K562 (cell line): ENCODE measurements at regions not wholly inside any gene's neighbourhood (a gene's known extent, or its start where the extent isn't known, plus 50 kb on each side); places are given as distances from the start of the nearest gene placed in this dataset.

ENCODE experiments used
- ATAC-seq: fragments of 200-7000 bp; cut with Tn5 transposase; 3 replicates; pipeline ENCODE4 v1.9.1; 2020; ENCODE audit warnings: moderate library complexity
- BruUV-seq: library from RNA; stranded (reverse); fragments of 400-500 nt; replicated peaks from 2 replicates; lab custom pipeline; 2021; lab: Mats Ljungman, UMichigan
- CTCF ChIA-PET: fragments of 300-600 bp; formaldehyde crosslinking; extraction: SDS; loops from one replicate; lab custom pipeline; 2021; ENCODE audit warnings: low intra/inter-chr PET ratio; lab: Yijun Ruan, JAX
- POLR2A ChIA-PET: fragments of 300-600, 350-650 bp; sonication (Branson Sonifier 250); formaldehyde crosslinking; extraction: SDS; loops from one replicate; lab custom pipeline; 2021; ENCODE audit warnings: antibody characterized with exemption, inconsistent platforms; lab: Yijun Ruan, JAX
- DNase-seq, 4 experiments: peaks; one replicate each; pipeline versions ENCODE4 v3.0.0 to v3.0.0-alpha.2; 2011 to 2018; ENCODE audit warnings: low spot score in 3 of 4, mixed read lengths in 3 of 4; ENCODE audit errors: extremely low read depth in 1 of 4
- FAIRE-seq: peaks from 2 replicates; lab custom pipeline; 2011; peaks lifted over from hg19 to GRCh38; lab: Jason Lieb, UNC
- H2AFZ ChIP-seq: 2 replicates; pipeline ENCODE4 v1.6.0; 2011; ENCODE audit warnings: low read depth, low read length, control low read depth, inconsistent platforms
- H3K27ac ChIP-seq: fragments of 200-600 bp; 3 replicates; pipeline ENCODE4 v1.8.0; 2011; ENCODE audit warnings: low read depth, mild to moderate bottlenecking, control low read depth, inconsistent platforms, low read length, moderate library complexity, mixed read lengths; ENCODE audit errors: extremely low read depth
- H3K27me3 ChIP-seq, 2 experiments: fragments of 300-600 bp in 1 of 2; 2 replicates in 1 of 2; 3 replicates in 1 of 2; pipeline versions ENCODE4 v1.6.0 to v1.8.0; 2011; ENCODE audit warnings: inconsistent platforms in 2 of 2, low read length in 2 of 2, mild to moderate bottlenecking in 1 of 2, mixed read lengths in 1 of 2, moderate library complexity in 1 of 2; ENCODE audit not compliant: control insufficient read depth in 2 of 2, insufficient read depth in 2 of 2
- H3K36me3 ChIP-seq: fragments of 300-600 bp; 3 replicates; pipeline ENCODE4 v1.8.0; 2011; ENCODE audit warnings: mild to moderate bottlenecking, low read length, inconsistent platforms; ENCODE audit not compliant: control insufficient read depth, insufficient read depth
- H3K4me1 ChIP-seq, 2 experiments: fragments of 200-600 bp in 1 of 2; replicated peaks in 1 of 2; 2 replicates in 1 of 2; 3 replicates in 1 of 2; pipeline versions ENCODE4 v1.5.1 to v1.8.0; 2011; ENCODE audit warnings: inconsistent platforms in 2 of 2, low read length in 2 of 2, mild to moderate bottlenecking in 1 of 2, mixed read lengths in 1 of 2, moderate library complexity in 1 of 2; ENCODE audit not compliant: control insufficient read depth in 2 of 2, insufficient read depth in 2 of 2
- H3K4me2 ChIP-seq: 2 replicates; pipeline ENCODE4 v1.6.1; 2011; ENCODE audit warnings: low read length, control low read depth, inconsistent platforms, mixed read lengths; ENCODE audit not compliant: insufficient read depth
- H3K4me3 ChIP-seq: fragments of 200-600 bp; sonication (generic), shearing (Covaris generic); 2 replicates; pipeline ENCODE4 v1.5.1; 2016; ENCODE audit warnings: control low read depth, inconsistent platforms
- H3K79me2 ChIP-seq: fragments of 200-600 bp; 3 replicates; pipeline ENCODE4 v1.8.0; 2011; ENCODE audit warnings: low read length, inconsistent platforms; ENCODE audit not compliant: control insufficient read depth, insufficient read depth
- H3K9ac ChIP-seq, 2 experiments: 2 replicates each; pipeline versions ENCODE4 v1.6.0 to v1.6.1; 2011; ENCODE audit warnings: low read depth in 2 of 2, low read length in 2 of 2, control low read depth in 1 of 2, inconsistent platforms in 1 of 2, mild to moderate bottlenecking in 1 of 2, mixed read lengths in 1 of 2; ENCODE audit not compliant: insufficient read depth in 1 of 2
- H3K9me1 ChIP-seq: one replicate; pipeline ENCODE4 v1.6.0; 2011; ENCODE audit warnings: inconsistent platforms, mild to moderate bottlenecking, low read length, moderate library complexity; ENCODE audit not compliant: control insufficient read depth, insufficient read depth
- H3K9me3 ChIP-seq: replicated peaks from 2 replicates; pipeline ENCODE4 v1.5.1; 2011; ENCODE audit warnings: low read depth, low read length, inconsistent platforms; ENCODE audit not compliant: control insufficient read depth, insufficient read depth
- H4K20me1 ChIP-seq: replicated peaks from 2 replicates; pipeline ENCODE4 v1.6.1; 2011; ENCODE audit warnings: low read length, inconsistent platforms, mixed read lengths; ENCODE audit not compliant: control insufficient read depth, insufficient read depth
- BCOR ChIP-seq: fragments of 450-650 bp; IDR thresholded peaks from 2 replicates; pipeline ENCODE4 v1.6.1; 2016
- E2F6 ChIP-seq, 2 experiments: IDR thresholded peaks; 2 replicates each; pipeline ENCODE4 v1.6.1; 2011; ENCODE audit warnings: borderline replicate concordance in 1 of 2, control low read depth in 1 of 2, low read depth in 1 of 2, low read length in 1 of 2, mild to moderate bottlenecking in 1 of 2, mixed read lengths in 1 of 2, moderate library complexity in 1 of 2; ENCODE audit not compliant: insufficient read depth in 1 of 2, insufficient read length in 1 of 2, poor library complexity in 1 of 2, severe bottlenecking in 1 of 2; ENCODE audit errors: extremely low read depth in 1 of 2
- HMBOX1 ChIP-seq: sonication (generic); IDR thresholded peaks from 2 replicates; pipeline ENCODE4 v1.6.1; 2016
- MNT ChIP-seq, 2 experiments: fragments of 450-650 bp; conservative IDR thresholded peaks; 2 replicates each; pipeline ENCODE4 v1.6.1; 2017; ENCODE audit warnings: mild to moderate bottlenecking in 2 of 2, moderate library complexity in 2 of 2
- NRF1 ChIP-seq, 2 experiments: fragments of 450-650 bp; IDR thresholded peaks in 1 of 2; conservative IDR thresholded peaks in 1 of 2; 2 replicates each; pipeline ENCODE4 v1.6.1; 2014; ENCODE audit warnings: mild to moderate bottlenecking in 2 of 2
- RUNX1 ChIP-seq: sonication (generic); IDR thresholded peaks from 2 replicates; pipeline ENCODE4 v1.6.1; 2016; ENCODE audit warnings: antibody characterized with exemption, low read depth
- SRSF9 ChIP-seq: fragments of 200-400 bp; formaldehyde crosslinking; IDR thresholded peaks from 2 replicates; pipeline ENCODE4 v1.6.1; 2017; ENCODE audit warnings: low read depth, low read length, borderline replicate concordance
- ZKSCAN8 ChIP-seq: fragments of 200-800 bp; sonication (Bioruptor generic); IDR thresholded peaks from 2 replicates; pipeline ENCODE4 v1.6.1; 2016; ENCODE audit warnings: missing genetic modification characterization, missing compliant biosample characterization
- ZNF134 ChIP-seq: fragments of 250-450 bp; sonication (Bioruptor Pico); conservative IDR thresholded peaks from 2 replicates; pipeline ENCODE4 v1.4.0; 2020
- ZNF197 ChIP-seq: fragments of 200-800 bp; sonication (Bioruptor generic); IDR thresholded peaks from 2 replicates; pipeline ENCODE4 v1.6.1; 2016; ENCODE audit warnings: low read depth, missing genetic modification characterization, missing compliant biosample characterization
- ZNF77 ChIP-seq: fragments of 250-450 bp; sonication (Bioruptor Pico); IDR thresholded peaks from 2 replicates; pipeline ENCODE4 v1.5.0; 2020
- ZNF780A ChIP-seq: fragments of 250-450 bp; sonication (Bioruptor Pico); IDR thresholded peaks from 2 replicates; pipeline ENCODE4 v1.5.0; 2021; ENCODE audit warnings: mild to moderate bottlenecking
- WGBS: fragments of 100-300 bp; shearing (Covaris generic); methylation state at CpG from one replicate; pipeline ENCODE4 v1.1.6; 2016; ENCODE audit warnings: low coverage, mixed read lengths; ENCODE audit not compliant: insufficient coverage; ENCODE audit errors: missing lambda C conversion rate; 5-methylcytosine and 5-hydroxymethylcytosine counted together
- in situ Hi-C: fragments of 300-500 bp; cut with MboI; formaldehyde crosslinking; loops from 4 replicates; pipeline ENCODE4 v1.15.0; 2018; ENCODE audit warnings: inconsistent platforms, mixed read lengths
- intact Hi-C: fragments of 100-400 bp; cut with micrococcal nuclease; formaldehyde crosslinking; loops from 2 replicates; pipeline ENCODE4 v1.14.2; 2022
- TF ChIP-seq, protein P1 (sequence below): fragments of 250-450 bp; sonication (Bioruptor Pico); IDR thresholded peaks from 2 replicates; pipeline ENCODE4 v1.8.0; 2021; ENCODE audit warnings: borderline replicate concordance, mild to moderate bottlenecking, moderate library complexity; ENCODE audit not compliant: poor library complexity, severe bottlenecking
- TF ChIP-seq, protein P2 (sequence below): fragments of 450-650 bp; IDR thresholded peaks from 2 replicates; pipeline ENCODE4 v1.7.1; 2018; ENCODE audit warnings: mild to moderate bottlenecking, low read depth; ENCODE audit not compliant: partially characterized antibody

GRCh38 chr18:40094441-40094840, 1860.6 kb upstream of the PIK3C3 start (continued):
- TF ChIP-seq ZKSCAN8, result no peak

DNA sequence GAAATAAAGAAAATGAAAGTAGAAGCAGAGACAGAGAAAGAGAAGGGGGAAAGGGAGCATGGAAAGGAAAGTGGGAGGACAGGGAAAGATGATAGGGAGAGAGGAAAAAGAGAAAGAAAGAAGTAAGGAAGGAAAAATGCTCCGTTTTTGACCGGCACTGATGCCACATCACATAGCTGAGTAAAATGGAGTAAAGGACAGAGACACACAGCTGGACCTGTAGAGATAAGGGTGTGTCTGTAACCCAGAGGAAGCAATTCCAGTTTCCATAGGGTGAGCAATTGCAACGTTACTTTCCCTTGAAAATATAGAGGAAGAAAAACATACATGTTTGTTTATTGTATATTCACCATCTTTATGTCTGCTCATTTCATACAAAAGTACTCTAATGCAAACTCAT, 1866.9 kb upstream of the PIK3C3 start:
- Histone ChIP-seq H3K27me3 (no peaks in the 10 kb centered on the region), H3K4me3 (no peak overlapping the region), H3K9me1 (no peaks in the 10 kb centered on the region), H2AFZ (no peak overlapping the region), H3K4me1 (no peaks in the 10 kb centered on the region), H3K4me2 (no peak overlapping the region), H4K20me1 (no peaks in the 10 kb centered on the region), H3K36me3 (no peaks in the 10 kb centered on the region), H3K9me3 (no peaks in the 10 kb centered on the region), H3K9ac (no peak overlapping the region), H3K27ac (no peak overlapping the region), H3K79me2 (no peaks in the 10 kb centered on the region)
- POLR2A ChIA-PET, result no interaction called here
- no peak for FAIRE-seq
- TF ChIP-seq E2F6 (IDR thresholded peaks at IDR 0.05; ENCODE audit: borderline replicate concordance in 1 of 2, extremely low read depth in 1 of 2, insufficient read depth in 1 of 2, insufficient read length in 1 of 2, low read depth in 1 of 2, low read length in 1 of 2, poor library complexity in 1 of 2, severe bottlenecking in 1 of 2) (no peak), MNT (conservative IDR thresholded peaks at IDR 0.05) (no peak), RUNX1 (no peak), BCOR (no peak), SRSF9 (no peak), ZNF780A (CRISPR knock-in tag) (no peak), NRF1 (conservative IDR thresholded peaks at IDR 0.05 in 1 of 2, IDR thresholded peaks at IDR 0.05 in 1 of 2) (no peak), ZNF134 (CRISPR knock-in tag) (no peak), ZNF197 (CRISPR knock-in tag) (no peak), HMBOX1 (no peak), ZNF77 (CRISPR knock-in tag) (no peak)
- TF ChIP-seq, protein P1, sequence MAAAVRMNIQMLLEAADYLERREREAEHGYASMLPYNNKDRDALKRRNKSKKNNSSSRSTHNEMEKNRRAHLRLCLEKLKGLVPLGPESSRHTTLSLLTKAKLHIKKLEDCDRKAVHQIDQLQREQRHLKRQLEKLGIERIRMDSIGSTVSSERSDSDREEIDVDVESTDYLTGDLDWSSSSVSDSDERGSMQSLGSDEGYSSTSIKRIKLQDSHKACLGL (CRISPR knock-in tag), result no peak
- TF ChIP-seq, protein P2, sequence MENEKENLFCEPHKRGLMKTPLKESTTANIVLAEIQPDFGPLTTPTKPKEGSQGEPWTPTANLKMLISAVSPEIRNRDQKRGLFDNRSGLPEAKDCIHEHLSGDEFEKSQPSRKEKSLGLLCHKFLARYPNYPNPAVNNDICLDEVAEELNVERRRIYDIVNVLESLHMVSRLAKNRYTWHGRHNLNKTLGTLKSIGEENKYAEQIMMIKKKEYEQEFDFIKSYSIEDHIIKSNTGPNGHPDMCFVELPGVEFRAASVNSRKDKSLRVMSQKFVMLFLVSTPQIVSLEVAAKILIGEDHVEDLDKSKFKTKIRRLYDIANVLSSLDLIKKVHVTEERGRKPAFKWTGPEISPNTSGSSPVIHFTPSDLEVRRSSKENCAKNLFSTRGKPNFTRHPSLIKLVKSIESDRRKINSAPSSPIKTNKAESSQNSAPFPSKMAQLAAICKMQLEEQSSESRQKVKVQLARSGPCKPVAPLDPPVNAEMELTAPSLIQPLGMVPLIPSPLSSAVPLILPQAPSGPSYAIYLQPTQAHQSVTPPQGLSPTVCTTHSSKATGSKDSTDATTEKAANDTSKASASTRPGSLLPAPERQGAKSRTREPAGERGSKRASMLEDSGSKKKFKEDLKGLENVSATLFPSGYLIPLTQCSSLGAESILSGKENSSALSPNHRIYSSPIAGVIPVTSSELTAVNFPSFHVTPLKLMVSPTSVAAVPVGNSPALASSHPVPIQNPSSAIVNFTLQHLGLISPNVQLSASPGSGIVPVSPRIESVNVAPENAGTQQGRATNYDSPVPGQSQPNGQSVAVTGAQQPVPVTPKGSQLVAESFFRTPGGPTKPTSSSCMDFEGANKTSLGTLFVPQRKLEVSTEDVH, result no peak
- 0% methylated on average over 3 of the region's 3 CpGs for WGBS
- intact Hi-C loops (no loop called here), in situ Hi-C loops (no loop called here)
- DNase-seq, result no peak
- no peak for ATAC-seq
- CTCF ChIA-PET, result no interaction called here
- BruUV-seq, result no TSS peak
